GM12878 (cell line): ENCODE measurements at regions not wholly inside any gene's neighbourhood (a gene's known extent, or its start where the extent isn't known, plus 50 kb on each side); places are given as distances from the start of the nearest gene placed in this dataset.

Experiments
- ATAC-seq: fragments of 200-7000 bp; cut with Tn5 transposase; 3 replicates; pipeline ENCODE4 v1.9.1; 2020; ENCODE audit warnings: mild to moderate bottlenecking, moderate library complexity
- BruUV-seq: library from RNA; stranded (reverse); fragments of 400-500 nt; replicated peaks from 2 replicates; lab custom pipeline; 2021; lab: Mats Ljungman, UMichigan
- CTCF ChIA-PET: fragments of 300-600 bp; sonication (Branson Sonifier 250); formaldehyde crosslinking; extraction: SDS; loops from one replicate; lab custom pipeline; 2021; ENCODE audit warnings: inconsistent platforms; lab: Yijun Ruan, JAX
- POLR2A ChIA-PET: fragments of 350-600 bp; formaldehyde crosslinking; extraction: SDS; loops from one replicate; lab custom pipeline; 2021; ENCODE audit warnings: inconsistent platforms; lab: Charles Lee
- RAD21 ChIA-PET: fragments of 300-600 bp; sonication (Branson Sonifier 250); formaldehyde crosslinking; loops from one replicate; lab custom pipeline; 2023; ENCODE audit warnings: antibody characterized with exemption; ENCODE audit not compliant: unreplicated experiment; lab: Charles Lee
- SMC1A ChIA-PET: fragments of 300-600 bp; sonication (Branson Sonifier 250); formaldehyde crosslinking; loops from one replicate; lab custom pipeline; 2023; ENCODE audit not compliant: unreplicated experiment, uncharacterized antibody; lab: Charles Lee
- DNase-seq: peaks from one replicate; pipeline ENCODE4 v3.0.0-alpha.2; 2011; ENCODE audit warnings: low read depth, low spot score
- FAIRE-seq: peaks from 3 replicates; lab custom pipeline; 2011; peaks lifted over from hg19 to GRCh38; lab: Jason Lieb, UNC
- H2AFZ ChIP-seq: 2 replicates; pipeline ENCODE4 v1.6.0; 2011; ENCODE audit warnings: low read depth, low read length, control low read depth; ENCODE audit not compliant: control insufficient read depth
- H3K27ac ChIP-seq: 2 replicates; pipeline ENCODE4 v1.5.1; 2011; ENCODE audit warnings: control low read depth; ENCODE audit not compliant: control insufficient read depth, insufficient read depth
- H3K27me3 ChIP-seq, 2 experiments: replicated peaks in 1 of 2; 2 replicates each; pipeline versions ENCODE4 v1.6.0 to v1.6.1; 2011; ENCODE audit warnings: low read length in 1 of 2; ENCODE audit not compliant: control insufficient read depth in 2 of 2, insufficient read depth in 2 of 2
- H3K36me3 ChIP-seq, 2 experiments: 2 replicates each; pipeline ENCODE4 v1.5.1; 2011; ENCODE audit warnings: low read length in 1 of 2; ENCODE audit not compliant: control insufficient read depth in 2 of 2, insufficient read depth in 2 of 2
- H3K4me1 ChIP-seq: 2 replicates; pipeline ENCODE4 v1.6.1; 2011; ENCODE audit warnings: mild to moderate bottlenecking, low read length, moderate library complexity, mixed read lengths; ENCODE audit not compliant: control insufficient read depth, insufficient read depth
- H3K4me2 ChIP-seq: 2 replicates; pipeline ENCODE4 v1.6.0; 2011; ENCODE audit warnings: control low read depth; ENCODE audit not compliant: control insufficient read depth, insufficient read depth
- H3K4me3 ChIP-seq: fragments of 200-600 bp; sonication (generic); 2 replicates; pipeline ENCODE4 v1.5.1; 2016
- H3K79me2 ChIP-seq: 2 replicates; pipeline ENCODE4 v1.6.0; 2011; ENCODE audit warnings: low read length; ENCODE audit not compliant: control insufficient read depth, insufficient read depth
- H3K9ac ChIP-seq: 2 replicates; pipeline ENCODE4 v1.8.0; 2011; ENCODE audit warnings: low read length, control low read depth, mixed read lengths; ENCODE audit not compliant: control insufficient read depth, insufficient read depth
- H3K9me3 ChIP-seq: replicated peaks from 3 replicates; pipeline ENCODE4 v1.5.1; 2011; ENCODE audit warnings: mild to moderate bottlenecking, low read length; ENCODE audit not compliant: control insufficient read depth, insufficient read depth
- H4K20me1 ChIP-seq: 2 replicates; pipeline ENCODE4 v1.6.0; 2011; ENCODE audit not compliant: control insufficient read depth, insufficient read depth
- ATF2 ChIP-seq: IDR thresholded peaks from 2 replicates; pipeline ENCODE4 v1.6.1; 2012; ENCODE audit warnings: low read length, inconsistent platforms
- BHLHE40 ChIP-seq, 2 experiments: fragments of 450-650 bp in 1 of 2; IDR thresholded peaks; 2 replicates each; pipeline ENCODE4 v1.6.1; 2011 to 2017; ENCODE audit warnings: low read depth in 2 of 2, borderline replicate concordance in 1 of 2, improper control_type of control experiment in 1 of 2, low read length in 1 of 2, mild to moderate bottlenecking in 1 of 2
- CEBPZ ChIP-seq: fragments of 150-350 bp; IDR thresholded peaks from 2 replicates; pipeline ENCODE4 v1.6.1; 2016; ENCODE audit warnings: low read depth, low read length
- CHD2 ChIP-seq: IDR thresholded peaks from 2 replicates; pipeline ENCODE4 v1.6.1; 2011; ENCODE audit warnings: low read depth, low read length, improper control_type of control experiment, borderline replicate concordance
- CTCF ChIP-seq, 3 experiments: IDR thresholded peaks in 2 of 3; conservative IDR thresholded peaks in 1 of 3; 2 replicates each; pipeline ENCODE4 v1.5.1; 2011; ENCODE audit warnings: low read depth in 3 of 3, low read length in 3 of 3, mild to moderate bottlenecking in 3 of 3, control low read depth in 2 of 3, moderate library complexity in 2 of 3, inconsistent platforms in 1 of 3, mixed read lengths in 1 of 3; ENCODE audit not compliant: control insufficient read depth in 2 of 3, insufficient read depth in 1 of 3; ENCODE audit errors: extremely low read depth in 1 of 3
- MTA3 ChIP-seq: IDR thresholded peaks from 2 replicates; pipeline ENCODE4 v1.6.1; 2012; ENCODE audit warnings: low read length, inconsistent platforms, borderline replicate concordance
- NBN ChIP-seq: fragments of 450-650 bp; IDR thresholded peaks from 2 replicates; pipeline ENCODE4 v1.6.1; 2016
- NR2C1 ChIP-seq: fragments of 450-650 bp; IDR thresholded peaks from 2 replicates; pipeline ENCODE4 v1.6.1; 2017; ENCODE audit warnings: antibody characterized with exemption, mild to moderate bottlenecking, moderate library complexity
- NRF1 ChIP-seq: conservative IDR thresholded peaks from 2 replicates; pipeline ENCODE4 v1.6.1; 2011; ENCODE audit warnings: mild to moderate bottlenecking, low read depth, low read length, improper control_type of control experiment
- PML ChIP-seq: IDR thresholded peaks from 2 replicates; pipeline ENCODE4 v1.6.1; 2012; ENCODE audit warnings: low read length, inconsistent platforms
- SIN3A ChIP-seq: IDR thresholded peaks from 2 replicates; pipeline ENCODE4 v1.6.1; 2012; ENCODE audit warnings: low read depth, low read length, improper control_type of control experiment
- SMARCA5 ChIP-seq: fragments of 450-650 bp; IDR thresholded peaks from 2 replicates; pipeline ENCODE4 v1.6.1; 2017; ENCODE audit warnings: mild to moderate bottlenecking
- TCF12 ChIP-seq: IDR thresholded peaks from 2 replicates; pipeline ENCODE4 v1.6.1; 2011; ENCODE audit warnings: low read depth, mild to moderate bottlenecking, low read length
- ZBTB4 ChIP-seq: fragments of 450-650 bp; formaldehyde crosslinking; IDR thresholded peaks from 2 replicates; pipeline ENCODE4 v1.4.0; 2022; ENCODE audit warnings: mild to moderate bottlenecking, moderate library complexity
- ZNF24 ChIP-seq: fragments of 450-650 bp; IDR thresholded peaks from 2 replicates; pipeline ENCODE4 v1.6.1; 2017; ENCODE audit warnings: antibody characterized with exemption, mild to moderate bottlenecking
- ZNF274 ChIP-seq: IDR thresholded peaks from one replicate; pipeline ENCODE4 v1.8.0; 2011; ENCODE audit not compliant: insufficient read length, insufficient read depth
- in situ Hi-C: fragments of 300-500 bp; cut with MboI; formaldehyde crosslinking; loops from 9 replicates; pipeline ENCODE4 v1.14.3; 2018; ENCODE audit warnings: mixed read lengths
- intact Hi-C: fragments of 100-400 bp; cut with micrococcal nuclease; formaldehyde crosslinking; loops from one replicate; pipeline ENCODE4 v1.14.2; 2022; ENCODE audit not compliant: unreplicated experiment

- no peaks in the 10 kb centered on the region for H3K27me3 ChIP-seq
- no peak overlapping the region for H3K4me3 ChIP-seq
- no peaks in the 10 kb centered on the region for H3K36me3 ChIP-seq
- BruUV-seq, result no TSS peak
- no peaks in the 10 kb centered on the region for H4K20me1 ChIP-seq
- ChIA-PET POLR2A (no interaction called here), SMC1A (no interaction called here), CTCF (no interaction called here), RAD21 (no interaction called here)
- no peak for DNase-seq
- no peak for FAIRE-seq
- no peak overlapping the region for H3K27ac ChIP-seq
- H3K4me1 ChIP-seq, result no peaks in the 10 kb centered on the region
- H2AFZ ChIP-seq, result no peak overlapping the region
- no peaks in the 10 kb centered on the region for H3K79me2 ChIP-seq
- in situ Hi-C loops, result no loop called here
- intact Hi-C loops, result no loop called here
- TF ChIP-seq ZNF274 (no peak), CTCF (IDR thresholded peaks at IDR 0.05 in 2 of 3, conservative IDR thresholded peaks at IDR 0.05 in 1 of 3; ENCODE audit: control insufficient read depth in 2 of 3, extremely low read depth in 1 of 3, insufficient read depth in 1 of 3, low read depth in 3 of 3, low read length in 3 of 3) (no peak), NR2C1 (no peak), MTA3 (no peak), SIN3A (no peak), BHLHE40 (IDR thresholded peaks at IDR 0.05; ENCODE audit: borderline replicate concordance in 1 of 2, low read depth in 2 of 2, low read length in 1 of 2) (no peak), CHD2 (no peak), TCF12 (no peak), ZNF24 (no peak), CEBPZ (no peak), PML (no peak), NRF1 (no peak), ZBTB4 (CRISPR knock-in tag) (no peak), ATF2 (no peak), SMARCA5 (no peak), NBN (no peak)
- H3K9me3 ChIP-seq, result no peaks in the 10 kb centered on the region
- no peak overlapping the region for H3K9ac ChIP-seq
- H3K4me2 ChIP-seq, result no peak overlapping the region
- ATAC-seq, result no peak
Observed at GRCh38 chr4:114358901-114359300, 239.7 kb upstream of the UGT8 start.
